Endothelial cell of umbilical vein (primary cell): ENCODE measurements at regions not wholly inside any gene's neighbourhood (a gene's known extent, or its start where the extent isn't known, plus 50 kb on each side); places are given as distances from the start of the nearest gene placed in this dataset.

Experiments used
- BruUV-seq: library from RNA; stranded (reverse); fragments of 400-500 nt; replicated peaks from 2 replicates; lab custom pipeline; 2021; lab: Mats Ljungman, UMichigan
- CTCF ChIA-PET: fragments of 300-600, 350-600 bp; sonication (Branson Sonifier 250); formaldehyde crosslinking; loops from one replicate; lab custom pipeline; 2021; ENCODE audit warnings: antibody characterized with exemption, inconsistent platforms; lab: Charles Lee
- POLR2A ChIA-PET: fragments of 300-600, 350-600 bp; sonication (Branson Sonifier 250); formaldehyde crosslinking; loops from one replicate; lab custom pipeline; 2021; ENCODE audit warnings: antibody characterized with exemption, inconsistent platforms; lab: Charles Lee
- DNase-seq: peaks from one replicate; pipeline ENCODE4 v3.0.0-alpha.2; 2011; ENCODE audit warnings: low read depth, low spot score
- FAIRE-seq: peaks from 2 replicates; lab custom pipeline; 2011; peaks lifted over from hg19 to GRCh38; lab: Jason Lieb, UNC
- H2AFZ ChIP-seq: 2 replicates; pipeline ENCODE4 v1.6.0; 2012; ENCODE audit warnings: low read depth, low read length, control low read depth, inconsistent platforms
- H3K27ac ChIP-seq: 2 replicates; pipeline ENCODE4 v1.5.1; 2011; ENCODE audit warnings: low read depth, mild to moderate bottlenecking, control low read depth, low read length, moderate library complexity; ENCODE audit not compliant: insufficient read depth
- H3K27me3 ChIP-seq, 2 experiments: 2 replicates each; pipeline versions ENCODE4 v1.6.0 to v1.6.1; 2011; ENCODE audit warnings: low read length in 2 of 2, mixed read lengths in 1 of 2; ENCODE audit not compliant: control insufficient read depth in 2 of 2, insufficient read depth in 2 of 2
- H3K36me3 ChIP-seq, 2 experiments: 2 replicates in 1 of 2; 3 replicates in 1 of 2; pipeline ENCODE4 v1.5.1; 2011; ENCODE audit warnings: low read length in 2 of 2, mild to moderate bottlenecking in 1 of 2, moderate library complexity in 1 of 2; ENCODE audit not compliant: control insufficient read depth in 2 of 2, insufficient read depth in 2 of 2; ENCODE audit errors: extremely low read depth in 1 of 2
- H3K4me1 ChIP-seq: 3 replicates; pipeline ENCODE4 v1.5.1; 2011; ENCODE audit warnings: mild to moderate bottlenecking, low read length; ENCODE audit not compliant: control insufficient read depth, insufficient read depth; ENCODE audit errors: extremely low read depth
- H3K4me2 ChIP-seq: 2 replicates; pipeline ENCODE4 v1.6.1; 2011; ENCODE audit warnings: low read length, control low read depth, mixed read lengths; ENCODE audit not compliant: insufficient read depth
- H3K4me3 ChIP-seq, 3 experiments: fragments of 200-600 bp in 1 of 3; sonication (generic), shearing (Covaris generic) in 1 of 3; replicated peaks in 1 of 3; 2 replicates each; pipeline ENCODE4 v1.5.1; 2011 to 2016; ENCODE audit warnings: control low read depth in 3 of 3, low read length in 3 of 3, mild to moderate bottlenecking in 2 of 3, inconsistent platforms in 1 of 3, low read depth in 1 of 3, moderate library complexity in 1 of 3; ENCODE audit not compliant: insufficient read depth in 1 of 3
- H3K79me2 ChIP-seq: 2 replicates; pipeline ENCODE4 v1.6.0; 2012; ENCODE audit warnings: low read length, inconsistent platforms; ENCODE audit not compliant: control insufficient read depth, insufficient read depth
- H3K9ac ChIP-seq: replicated peaks from 2 replicates; pipeline ENCODE3; 2011; ENCODE audit warnings: low read length, control low read depth; ENCODE audit not compliant: insufficient read depth; ENCODE audit errors: extremely low read depth
- H3K9me1 ChIP-seq: replicated peaks from 3 replicates; pipeline ENCODE4 v1.6.0; 2011; ENCODE audit warnings: mild to moderate bottlenecking, low read length; ENCODE audit not compliant: control insufficient read depth, insufficient read depth; ENCODE audit errors: extremely low read depth
- H3K9me3 ChIP-seq: replicated peaks from 2 replicates; pipeline ENCODE4 v1.5.1; 2012; ENCODE audit warnings: low read length, inconsistent platforms; ENCODE audit not compliant: control insufficient read depth, insufficient read depth
- H4K20me1 ChIP-seq: replicated peaks from 2 replicates; pipeline ENCODE3; 2011; ENCODE audit warnings: mild to moderate bottlenecking, low read length; ENCODE audit not compliant: control insufficient read depth, insufficient read depth; ENCODE audit errors: extremely low read depth
- EZH2 ChIP-seq: IDR thresholded peaks from 2 replicates; pipeline ENCODE4 v1.6.1; 2012; ENCODE audit warnings: borderline replicate concordance, low read depth, mild to moderate bottlenecking, moderate library complexity, low read length, inconsistent platforms; ENCODE audit not compliant: severe bottlenecking
- FOS ChIP-seq: IDR thresholded peaks from 2 replicates; pipeline ENCODE4 v1.6.1; 2011; ENCODE audit warnings: mild to moderate bottlenecking, low read length, moderate library complexity, borderline replicate concordance; ENCODE audit not compliant: insufficient read depth
- GATA2 ChIP-seq: IDR thresholded peaks from 2 replicates; pipeline ENCODE4 v1.7.0; 2011; ENCODE audit warnings: low read depth, mild to moderate bottlenecking, moderate library complexity, mixed read lengths, low read length; ENCODE audit not compliant: insufficient read length, insufficient read depth
- JUN ChIP-seq: IDR thresholded peaks from 2 replicates; pipeline ENCODE4 v1.6.1; 2011; ENCODE audit warnings: borderline replicate concordance, low read depth; ENCODE audit not compliant: insufficient read length, insufficient read depth
- MAX ChIP-seq: IDR thresholded peaks from 2 replicates; pipeline ENCODE4 v1.6.1; 2011; ENCODE audit not compliant: insufficient read depth, insufficient read length
- MYC ChIP-seq: IDR thresholded peaks from one replicate; pipeline ENCODE4 v1.6.1; 2011; ENCODE audit warnings: mild to moderate bottlenecking, low read depth, low read length
- POLR2A ChIP-seq: IDR thresholded peaks from 2 replicates; pipeline ENCODE4 v1.6.1; 2012; ENCODE audit warnings: low read depth, mild to moderate bottlenecking, control low read depth, low read length
- POLR2AphosphoS5 ChIP-seq: IDR thresholded peaks from 2 replicates; pipeline ENCODE4 v1.6.1; 2012; ENCODE audit warnings: low read depth, mild to moderate bottlenecking, control low read depth, low read length, moderate library complexity; ENCODE audit not compliant: insufficient read depth
- dilution Hi-C: fragments of 300-500 bp; cut with MboI; formaldehyde crosslinking; loops from one replicate; pipeline ENCODE4 v1.15.0; 2019; ENCODE audit warnings: low sequenced_read_pairs; ENCODE audit not compliant: extremely low pct_ligation_motif_present
- intact Hi-C: fragments of 100-400 bp; cut with micrococcal nuclease; formaldehyde crosslinking; loops from one replicate; pipeline ENCODE4 v1.10.0; 2022
- TF ChIP-seq, protein P1 (sequence below), 2 donors: IDR thresholded peaks; 1 replicate in 1 of 2; 2 replicates in 1 of 2; pipeline ENCODE4 v1.5.1; 2011; ENCODE audit warnings: low read length in 2 of 2, mild to moderate bottlenecking in 2 of 2, moderate library complexity in 2 of 2, control low read depth in 1 of 2, inconsistent platforms in 1 of 2, low read depth in 1 of 2; ENCODE audit not compliant: insufficient read depth in 1 of 2; ENCODE audit errors: extremely low read depth in 1 of 2

- Histone ChIP-seq H3K4me3 (no peak overlapping the region), H3K9me1 (no peaks in the 10 kb centered on the region), H3K27ac (no peak overlapping the region), H4K20me1 (no peaks in the 10 kb centered on the region), H3K9ac (no peak overlapping the region), H3K9me3 (no peaks in the 10 kb centered on the region), H2AFZ (no peak overlapping the region), H3K4me1 (no peaks in the 10 kb centered on the region), H3K27me3 (no peaks in the 10 kb centered on the region), H3K4me2 (no peak overlapping the region), H3K36me3 (no peaks in the 10 kb centered on the region), H3K79me2 (no peaks in the 10 kb centered on the region)
- FAIRE-seq (no peak), DNase-seq (no peak)
- intact Hi-C loops: no loop called here
- BruUV-seq: no TSS peak
- ChIA-PET CTCF (no interaction called here), POLR2A (no interaction called here)
- TF ChIP-seq MAX (no peak), EZH2 (no peak), GATA2 (no peak), POLR2A (no peak), POLR2AphosphoS5 (no peak), FOS (no peak), MYC (no peak), JUN (no peak)
- TF ChIP-seq, protein P1, sequence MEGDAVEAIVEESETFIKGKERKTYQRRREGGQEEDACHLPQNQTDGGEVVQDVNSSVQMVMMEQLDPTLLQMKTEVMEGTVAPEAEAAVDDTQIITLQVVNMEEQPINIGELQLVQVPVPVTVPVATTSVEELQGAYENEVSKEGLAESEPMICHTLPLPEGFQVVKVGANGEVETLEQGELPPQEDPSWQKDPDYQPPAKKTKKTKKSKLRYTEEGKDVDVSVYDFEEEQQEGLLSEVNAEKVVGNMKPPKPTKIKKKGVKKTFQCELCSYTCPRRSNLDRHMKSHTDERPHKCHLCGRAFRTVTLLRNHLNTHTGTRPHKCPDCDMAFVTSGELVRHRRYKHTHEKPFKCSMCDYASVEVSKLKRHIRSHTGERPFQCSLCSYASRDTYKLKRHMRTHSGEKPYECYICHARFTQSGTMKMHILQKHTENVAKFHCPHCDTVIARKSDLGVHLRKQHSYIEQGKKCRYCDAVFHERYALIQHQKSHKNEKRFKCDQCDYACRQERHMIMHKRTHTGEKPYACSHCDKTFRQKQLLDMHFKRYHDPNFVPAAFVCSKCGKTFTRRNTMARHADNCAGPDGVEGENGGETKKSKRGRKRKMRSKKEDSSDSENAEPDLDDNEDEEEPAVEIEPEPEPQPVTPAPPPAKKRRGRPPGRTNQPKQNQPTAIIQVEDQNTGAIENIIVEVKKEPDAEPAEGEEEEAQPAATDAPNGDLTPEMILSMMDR (IDR thresholded peaks at IDR 0.05; ENCODE audit: extremely low read depth in 1 of 2, insufficient read depth in 1 of 2, low read depth in 1 of 2, low read length in 2 of 2): no peak
- dilution Hi-C loops: no loop called here
Measured at GRCh38 chr16:76654088-76654820, 377.1 kb downstream of the CNTNAP4 start.
